CD4-positive, alpha-beta T cell treated with Interleukin-4 for 1 hour (primary cell): ENCODE measurements at regions not wholly inside any gene's neighbourhood (a gene's known extent, or its start where the extent isn't known, plus 50 kb on each side); places are given as distances from the start of the nearest gene placed in this dataset.

Experiments
- DNase-seq, 2 donors: peaks; one replicate each; pipeline ENCODE4 v3.0.0-alpha.2; 2020 to 2022

GRCh38 chr1:37243368-37244082, 209.2 kb upstream of the GRIK3 start:
- DNase-seq, result no peak

DNA sequence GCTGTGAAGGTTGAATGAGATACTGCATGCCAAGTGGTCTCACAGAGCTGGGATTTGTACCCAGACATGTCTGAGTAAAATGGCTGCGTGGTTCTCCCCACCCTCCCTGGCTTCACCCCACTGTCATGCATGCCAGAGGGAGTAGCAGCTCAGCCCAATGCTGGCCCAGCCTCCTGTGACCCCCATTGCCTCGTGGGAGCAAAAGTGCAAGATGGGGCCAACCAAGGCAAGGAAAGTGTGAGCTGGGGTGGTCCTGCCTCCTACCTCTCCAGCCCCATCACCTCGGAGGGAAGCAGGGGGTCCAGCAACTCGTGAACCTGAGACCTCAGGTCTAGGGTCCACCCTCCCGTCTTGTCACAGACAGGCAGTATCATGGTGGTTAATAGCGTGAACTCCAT, 209.8 kb upstream of the GRIK3 start:
- DNase-seq, result no peak

- DNase-seq, result no peak
These were observed 210.5 kb upstream of the GRIK3 start for GRCh38 chr1:37244815-37245214.

- DNase-seq, result no peak
These were observed 212.3 kb upstream of the GRIK3 start for GRCh38 chr1:37246631-37247030.

- no peak for DNase-seq
These were observed 216.1 kb upstream of the GRIK3 start for GRCh38 chr1:37250371-37250770.

- no peak for DNase-seq
These were observed 219.1 kb upstream of the ZC3H12A start for GRCh38 chr1:37255136-37255795.

- no peak for DNase-seq
These were observed 218.5 kb upstream of the ZC3H12A start for GRCh38 chr1:37255868-37256267.

DNA sequence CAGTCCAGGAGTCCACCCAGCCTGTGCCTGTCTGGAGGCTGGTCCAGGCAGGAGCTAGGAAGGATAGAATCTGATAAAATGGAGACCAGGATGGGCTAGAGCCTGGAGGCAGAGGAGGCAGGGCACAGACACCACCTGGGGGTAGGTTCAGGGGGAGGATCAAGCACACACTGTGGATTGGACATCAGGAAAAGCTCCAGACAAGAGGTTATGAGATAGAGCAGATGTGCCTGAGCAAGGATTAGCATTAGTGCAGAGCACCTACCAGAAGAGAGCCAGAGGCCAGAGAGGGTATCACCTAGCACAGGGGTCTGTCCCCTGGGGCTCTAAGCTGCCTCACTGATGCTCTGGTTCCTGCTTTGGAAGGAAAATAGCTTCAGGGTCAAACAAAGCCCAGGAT, 216.7 kb upstream of the ZC3H12A start:
- no peak for DNase-seq

GRCh38 chr1:37258068-37258467, 216.3 kb upstream of the ZC3H12A start:
- no peak for DNase-seq

- no peak for DNase-seq
These were observed 215.4 kb upstream of the ZC3H12A start for GRCh38 chr1:37259019-37259418.

DNA sequence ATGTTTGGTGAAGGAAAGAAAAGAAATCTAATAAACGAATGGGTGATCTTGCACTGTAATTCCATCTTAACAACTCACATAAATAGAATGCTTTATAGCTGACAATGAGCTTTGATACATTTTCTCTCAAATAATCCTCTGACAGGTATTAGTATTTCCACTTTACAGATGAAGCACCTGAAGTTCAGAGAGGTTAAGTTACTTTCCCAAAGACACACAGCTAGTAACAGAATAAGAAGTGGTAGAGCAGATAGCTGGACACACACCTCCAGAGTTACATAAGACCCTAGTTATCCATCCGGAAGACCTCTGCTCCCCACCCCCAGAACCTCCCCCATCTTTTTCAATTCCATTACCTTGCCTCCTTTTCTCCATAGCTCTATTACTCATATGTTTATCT, 213.3 kb upstream of the ZC3H12A start:
- DNase-seq, result no peak

DNA sequence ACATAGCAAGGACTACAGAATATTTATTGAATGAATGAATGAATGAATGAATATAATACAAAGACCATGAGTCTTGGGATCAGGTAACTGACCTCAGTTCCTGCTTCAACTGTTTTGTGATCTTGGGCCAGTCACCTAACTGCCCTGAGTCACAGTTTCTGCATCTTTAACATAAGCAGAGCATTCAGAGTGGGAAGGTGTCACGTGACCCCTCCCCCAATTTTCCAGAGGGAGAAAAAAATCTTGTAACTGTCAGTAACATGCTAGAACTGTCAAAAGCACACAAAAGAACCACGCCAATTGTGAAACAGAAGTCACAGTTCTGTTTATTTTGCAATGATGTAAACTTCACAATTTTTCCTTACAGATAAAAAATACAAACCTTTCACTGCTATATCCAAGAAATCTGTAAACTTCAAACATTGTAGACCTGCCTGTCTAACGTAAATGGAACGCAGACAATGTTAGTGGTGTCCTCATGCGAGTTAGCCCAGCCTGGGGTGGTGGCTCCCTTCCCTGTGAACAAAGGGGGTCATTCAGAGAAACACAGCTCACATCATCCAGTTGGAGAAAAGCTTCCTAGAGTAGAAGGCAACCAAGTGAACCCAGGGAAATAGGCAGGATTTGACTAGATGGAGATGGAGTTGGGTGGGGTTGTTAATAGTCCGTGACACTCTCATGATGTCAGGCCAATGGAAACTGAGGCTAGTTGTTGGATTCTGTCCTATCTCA, 211.8 kb upstream of the ZC3H12A start:
- no peak for DNase-seq

DNA sequence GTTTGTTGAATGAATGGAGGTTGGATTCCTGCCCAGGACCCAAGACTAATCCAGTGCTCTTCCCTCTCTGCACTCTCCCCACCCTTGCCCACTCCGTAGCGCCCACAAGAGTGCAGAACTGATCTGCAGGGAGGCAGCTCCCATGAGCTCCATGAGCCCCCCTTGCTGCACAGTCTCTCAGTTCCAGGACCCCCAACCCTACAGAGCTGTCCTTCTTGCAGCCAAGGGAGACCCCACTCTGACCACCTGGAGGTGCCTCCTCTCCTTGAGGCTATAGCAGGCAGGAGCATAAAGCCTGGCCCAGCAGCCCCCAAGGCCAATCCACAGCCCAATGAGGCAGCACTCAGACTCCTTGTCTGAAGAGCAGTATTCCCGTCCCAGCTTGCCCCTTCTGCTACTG, 209.2 kb upstream of the ZC3H12A start:
- no peak for DNase-seq

- DNase-seq, result no peak
These were observed 208.4 kb upstream of the ZC3H12A start for GRCh38 chr1:37265786-37266667.

DNA sequence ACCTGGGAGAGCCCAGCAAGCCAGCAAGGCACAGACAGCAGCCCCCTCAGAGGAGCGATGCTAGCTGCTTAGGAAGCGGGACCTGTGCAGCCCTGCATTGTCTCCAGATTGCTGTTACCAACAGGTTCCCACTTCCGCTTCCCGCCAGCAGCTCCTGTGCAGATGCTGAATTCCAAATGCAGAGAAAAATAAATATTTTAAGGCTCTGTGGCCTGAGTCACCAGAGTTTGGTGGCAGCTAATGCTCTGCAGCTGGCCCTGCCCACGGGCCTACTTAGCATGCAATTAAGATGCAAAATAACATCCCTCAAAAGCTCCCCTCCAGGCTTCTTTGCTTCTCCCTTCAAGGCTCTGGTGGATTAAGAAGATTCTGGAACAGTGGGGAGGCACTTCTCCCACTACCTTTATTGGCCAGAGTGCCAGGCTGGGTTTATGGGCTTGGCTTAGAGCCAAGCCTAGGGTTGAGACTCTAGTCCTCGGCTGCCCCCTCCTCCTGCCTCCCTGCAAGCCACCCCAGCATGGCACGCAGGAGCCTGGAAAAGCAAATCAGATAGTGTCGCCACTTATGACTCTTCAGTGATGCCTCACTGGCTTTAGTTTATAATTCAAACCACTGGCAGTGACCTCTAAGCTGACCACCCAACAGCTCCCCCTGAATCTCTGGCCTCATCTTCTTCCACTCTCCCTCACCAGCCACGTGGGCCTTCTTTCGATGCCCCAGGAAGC, 207.1 kb upstream of the ZC3H12A start:
- no peak for DNase-seq

GRCh38 chr1:37270639-37271038, 203.7 kb upstream of the ZC3H12A start:
- DNase-seq, result no peak

DNA sequence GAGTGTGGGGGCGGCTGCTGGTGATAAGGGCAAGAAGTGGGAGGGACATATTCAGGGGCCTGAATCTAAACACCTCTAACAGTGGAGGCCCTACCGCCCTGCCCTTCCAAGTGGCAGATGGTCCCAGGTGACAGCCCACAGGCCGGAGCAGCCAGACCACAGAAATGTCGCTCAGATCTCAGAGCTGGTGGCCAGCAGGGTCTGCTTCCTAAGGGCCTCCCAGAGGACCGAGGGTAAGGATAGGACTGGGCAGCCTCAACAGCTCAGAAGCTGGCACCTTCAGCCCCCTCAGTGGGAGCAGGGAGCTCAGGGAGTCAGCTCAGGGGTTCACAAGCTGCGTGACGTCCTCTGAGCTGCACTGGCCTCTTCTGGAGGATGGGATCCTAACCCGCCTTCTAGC, 201.8 kb upstream of the ZC3H12A start:
- no peak for DNase-seq

GRCh38 chr1:37274486-37274885, 199.9 kb upstream of the ZC3H12A start:
- DNase-seq, result no peak

- DNase-seq, result no peak
These were observed 199.3 kb upstream of the ZC3H12A start for GRCh38 chr1:37274938-37275631.

GRCh38 chr1:37277366-37277765, 197.0 kb upstream of the ZC3H12A start:
- DNase-seq, result no peak

GRCh38 chr1:37281354-37281753, 193.0 kb upstream of the ZC3H12A start:
- no peak for DNase-seq

GRCh38 chr1:37282764-37283163, 191.6 kb upstream of the ZC3H12A start:
- no peak for DNase-seq
